H1 (cell line): ENCODE measurements at regions not wholly inside any gene's neighbourhood (a gene's known extent, or its start where the extent isn't known, plus 50 kb on each side); places are given as distances from the start of the nearest gene placed in this dataset.

Experiments used
- JUND ChIP-seq: IDR thresholded peaks from 2 replicates; pipeline ENCODE4 v1.6.1; 2011; ENCODE audit warnings: mild to moderate bottlenecking, improper control_type of control experiment, low read length

GRCh38 chr1:209207701-209208286, 375.7 kb upstream of the CAMK1G start (continued):
- peak; percentile 30; the same call in 1 of the 2 replicates for TF ChIP-seq JUND
